ENCODE measurements at regions not wholly inside any gene's neighbourhood (a gene's known extent, or its start where the extent isn't known, plus 50 kb on each side); places are given as distances from the start of the nearest gene placed in this dataset.

DNA sequence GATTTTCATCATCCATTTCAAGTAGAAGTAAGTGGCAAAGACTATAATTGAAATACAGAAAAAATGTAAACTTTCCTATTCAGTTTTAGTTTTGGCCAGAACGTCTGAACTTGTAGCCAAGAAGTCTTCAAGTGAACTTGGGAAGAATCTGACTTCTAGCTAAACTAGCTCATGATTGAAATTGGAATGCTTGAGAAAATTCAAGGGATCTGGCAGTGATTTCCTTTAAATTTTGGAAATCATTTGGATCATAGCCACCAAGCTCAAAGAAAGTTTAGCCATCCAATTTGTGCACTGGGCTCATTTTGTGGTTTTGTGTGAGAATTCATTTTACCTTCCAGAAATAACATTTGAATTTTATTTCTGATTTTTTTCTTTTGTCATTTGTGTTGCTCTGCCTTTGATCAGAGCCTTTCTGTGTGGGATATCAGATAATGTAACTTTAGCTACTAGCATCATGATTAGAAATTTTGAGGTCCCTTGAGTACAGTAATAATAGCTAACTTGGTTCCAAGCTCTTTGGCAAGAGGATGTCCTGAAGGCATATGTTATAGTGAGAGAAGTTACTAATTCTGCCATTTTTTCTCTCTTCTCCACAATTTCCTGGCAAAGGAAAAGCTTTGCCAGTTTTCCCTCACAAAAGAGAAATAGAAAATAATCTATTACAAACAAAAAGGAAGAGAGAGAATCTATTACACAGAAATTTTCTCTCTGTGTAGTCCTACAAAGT is 2123.7 kb upstream of the RAG2 start:
- TF ChIP-seq POLR2A (IDR thresholded peaks at IDR 0.05; ENCODE audit: low read length), result no peak
- no peak for TF ChIP-seq GATA1 (IDR thresholded peaks at IDR 0.05; ENCODE audit: low read depth, low read length)
